Thoracic aorta (tissue), 2 donors: ENCODE measurements at regions not wholly inside any gene's neighbourhood (a gene's known extent, or its start where the extent isn't known, plus 50 kb on each side); places are given as distances from the start of the nearest gene placed in this dataset.

Experiments
- ATAC-seq: fragments of 150-250 bp; one replicate; pipeline ENCODE4 v1.8.0; 2017; ENCODE audit warnings: low read depth; ENCODE audit not compliant: insufficient number of reproducible peaks, low FRiP score
- DNase-seq: peaks from one replicate; pipeline ENCODE4 v3.0.0-alpha.2; 2020; ENCODE audit warnings: low spot score
- H3K27ac ChIP-seq, 2 donors: fragments of 200-600 bp; sonication (generic); 1 replicate in 1 of 2; 2 replicates in 1 of 2; pipeline ENCODE4 v1.5.1; 2016; ENCODE audit warnings: mild to moderate bottlenecking in 2 of 2, moderate library complexity in 2 of 2
- H3K27me3 ChIP-seq: fragments of 200-600 bp; sonication (generic); replicated peaks from 2 replicates; pipeline ENCODE4 v1.6.0; 2016; ENCODE audit warnings: mild to moderate bottlenecking; ENCODE audit not compliant: insufficient read depth
- H3K36me3 ChIP-seq: fragments of 200-600 bp; sonication (generic); one replicate; pipeline ENCODE4 v1.5.1; 2016
- H3K4me1 ChIP-seq, 2 donors: fragments of 200-600 bp; sonication (generic); 1 replicate in 1 of 2; 2 replicates in 1 of 2; pipeline versions ENCODE4 v1.5.1 to v1.6.0; 2016; ENCODE audit warnings: low read depth in 2 of 2, mild to moderate bottlenecking in 1 of 2; ENCODE audit not compliant: control insufficient read depth in 1 of 2
- H3K4me3 ChIP-seq: fragments of 200-600 bp; sonication (generic); 2 replicates; pipeline ENCODE4 v1.5.1; 2016; ENCODE audit warnings: mild to moderate bottlenecking
- H3K9me3 ChIP-seq: fragments of 200-600 bp; sonication (generic); 2 replicates; pipeline ENCODE4 v1.5.1; 2016
- CTCF ChIP-seq: fragments of 200-600 bp; sonication (generic); IDR thresholded peaks from one replicate; pipeline ENCODE4 v1.5.1; 2019; ENCODE audit warnings: antibody characterized with exemption

GRCh38 chr11:70577258-70577603 is 178.9 kb downstream of the CTTN start:
- Histone ChIP-seq H3K9me3 (no peaks in the 10 kb centered on the region), H3K4me1 (no peaks in the 10 kb centered on the region), H3K36me3 (no peaks in the 10 kb centered on the region), H3K27me3 (no peaks in the 10 kb centered on the region), H3K27ac (no peak overlapping the region), H3K4me3 (no peak overlapping the region)
- no peak for TF ChIP-seq CTCF
- ATAC-seq (no peak), DNase-seq (no peak)

- H3K9me3 ChIP-seq: no peaks in the 10 kb centered on the region
- H3K4me3 ChIP-seq: no peak overlapping the region
These were observed 179.6 kb downstream of the CTTN start for GRCh38 chr11:70577948-70578347.

GRCh38 chr11:70578371-70578770 is 180.0 kb downstream of the CTTN start:
- Histone ChIP-seq H3K27ac (no peak overlapping the region), H3K4me1 (no peaks in the 10 kb centered on the region), H3K27me3 (no peaks in the 10 kb centered on the region), H3K4me3 (no peak overlapping the region), H3K36me3 (no peaks in the 10 kb centered on the region), H3K9me3 (no peaks in the 10 kb centered on the region)
- ATAC-seq: no peak
- no peak for DNase-seq
- TF ChIP-seq CTCF: no peak

More at GRCh38 chr11:70577948-70578347, 179.6 kb downstream of the CTTN start:
- no peak for DNase-seq
- TF ChIP-seq CTCF: no peak
- no peak for ATAC-seq
- Histone ChIP-seq H3K27me3 (no peaks in the 10 kb centered on the region), H3K27ac (no peak overlapping the region), H3K36me3 (no peaks in the 10 kb centered on the region), H3K4me1 (no peaks in the 10 kb centered on the region)

GRCh38 chr11:70578831-70579230 is 180.5 kb downstream of the CTTN start:
- Histone ChIP-seq H3K36me3 (no peaks in the 10 kb centered on the region), H3K4me1 (no peaks in the 10 kb centered on the region), H3K27ac (no peak overlapping the region), H3K27me3 (no peaks in the 10 kb centered on the region), H3K9me3 (no peaks in the 10 kb centered on the region), H3K4me3 (no peak overlapping the region)
- ATAC-seq (no peak), DNase-seq (no peak)
- no peak for TF ChIP-seq CTCF

GRCh38 chr11:70579316-70579955 is 181.1 kb downstream of the CTTN start:
- Histone ChIP-seq H3K27ac (no peak overlapping the region), H3K36me3 (no peaks in the 10 kb centered on the region), H3K9me3 (no peaks in the 10 kb centered on the region), H3K27me3 (no peaks in the 10 kb centered on the region), H3K4me3 (no peak overlapping the region), H3K4me1 (no peaks in the 10 kb centered on the region)
- no peak for ATAC-seq
- no peak for TF ChIP-seq CTCF
- no peak for DNase-seq
